HEK293T (cell line): ENCODE measurements at regions not wholly inside any gene's neighbourhood (a gene's known extent, or its start where the extent isn't known, plus 50 kb on each side); places are given as distances from the start of the nearest gene placed in this dataset.

Source experiments
- CTCF ChIA-PET: fragments of 350-600 bp; formaldehyde crosslinking; extraction: SDS; loops from one replicate; lab custom pipeline; 2021; ENCODE audit warnings: antibody characterized with exemption, inconsistent platforms; lab: Yijun Ruan, JAX
- POLR2A ChIA-PET: fragments of 350-600 bp; formaldehyde crosslinking; extraction: SDS; loops from one replicate; lab custom pipeline; 2020; ENCODE audit warnings: antibody characterized with exemption, inconsistent platforms; lab: Yijun Ruan, JAX
- DNase-seq: peaks from one replicate; pipeline ENCODE4 v3.0.0; 2012; ENCODE audit warnings: mixed read lengths; ENCODE audit errors: extremely low spot score
- ARNT ChIP-seq: fragments of 450-650 bp; IDR thresholded peaks from 2 replicates; pipeline ENCODE4 v1.6.1; 2017; ENCODE audit warnings: mild to moderate bottlenecking
- BHLHE40 ChIP-seq: fragments of 450-650 bp; IDR thresholded peaks from 2 replicates; pipeline ENCODE4 v1.6.1; 2016; ENCODE audit warnings: mild to moderate bottlenecking, moderate library complexity, borderline replicate concordance
- CTBP1 ChIP-seq: fragments of 450-650 bp; IDR thresholded peaks from 2 replicates; pipeline ENCODE4 v1.6.1; 2016; ENCODE audit warnings: borderline replicate concordance
- ELF4 ChIP-seq: fragments of 450-650 bp; IDR thresholded peaks from 2 replicates; pipeline ENCODE4 v1.6.1; 2017; ENCODE audit warnings: antibody characterized with exemption
- FOXA1 ChIP-seq: fragments of 450-650 bp; IDR thresholded peaks from 2 replicates; pipeline ENCODE4 v1.6.1; 2016; ENCODE audit warnings: mild to moderate bottlenecking
- FOXK2 ChIP-seq: fragments of 450-650 bp; IDR thresholded peaks from 2 replicates; pipeline ENCODE4 v1.6.1; 2016; ENCODE audit warnings: mild to moderate bottlenecking
- FOXM1 ChIP-seq: fragments of 450-650 bp; IDR thresholded peaks from 2 replicates; pipeline ENCODE4 v1.6.1; 2017; ENCODE audit warnings: mild to moderate bottlenecking, borderline replicate concordance
- HDGF ChIP-seq: fragments of 450-650 bp; IDR thresholded peaks from 2 replicates; pipeline ENCODE4 v1.6.1; 2017; ENCODE audit warnings: antibody characterized with exemption, borderline replicate concordance
- L3MBTL2 ChIP-seq: fragments of 450-650 bp; conservative IDR thresholded peaks from 2 replicates; pipeline ENCODE4 v1.6.1; 2016; ENCODE audit warnings: mild to moderate bottlenecking
- LEF1 ChIP-seq: fragments of 450-650 bp; IDR thresholded peaks from 2 replicates; pipeline ENCODE4 v1.6.1; 2017; ENCODE audit warnings: mild to moderate bottlenecking, borderline replicate concordance
- NFRKB ChIP-seq: fragments of 450-650 bp; IDR thresholded peaks from 2 replicates; pipeline ENCODE4 v1.6.1; 2016; ENCODE audit warnings: mild to moderate bottlenecking, moderate library complexity
- SP1 ChIP-seq: fragments of 450-650 bp; IDR thresholded peaks from 2 replicates; pipeline ENCODE4 v1.6.1; 2017
- SUZ12 ChIP-seq: fragments of 450-650 bp; IDR thresholded peaks from 2 replicates; pipeline ENCODE4 v1.6.1; 2016; ENCODE audit warnings: mild to moderate bottlenecking
- TARDBP ChIP-seq: fragments of 450-650 bp; IDR thresholded peaks from 2 replicates; pipeline ENCODE4 v1.6.1; 2016
- ZNF384 ChIP-seq: fragments of 450-650 bp; IDR thresholded peaks from 2 replicates; pipeline ENCODE4 v1.6.1; 2016
- TF ChIP-seq, protein P1 (sequence below): fragments of 450-650 bp; IDR thresholded peaks from 2 replicates; pipeline ENCODE4 v1.6.1; 2016

DNA sequence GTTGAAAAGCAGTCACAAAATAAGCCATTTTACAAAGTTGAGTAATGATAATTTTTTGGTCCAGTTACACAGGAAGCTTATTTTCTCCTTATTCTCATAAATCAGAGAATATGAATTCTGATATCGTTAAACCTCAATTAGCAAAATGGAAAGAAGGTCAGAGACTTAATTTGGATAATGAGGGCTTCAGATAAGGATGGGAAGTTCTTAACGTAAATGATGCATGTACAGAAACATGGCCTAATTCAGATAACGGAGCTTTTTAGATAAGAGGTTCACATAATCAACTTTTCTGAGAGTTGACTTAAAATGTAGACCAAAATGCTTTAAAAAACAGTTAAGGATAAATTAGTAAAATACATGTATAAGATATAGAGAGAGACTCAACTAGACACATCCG, 746.3 kb upstream of the SLC10A2 start:
- ChIA-PET CTCF (no interaction called here), POLR2A (no interaction called here)
- TF ChIP-seq LEF1, result no peak
- no peak for TF ChIP-seq FOXM1
- TF ChIP-seq FOXA1, result no peak
- no peak for TF ChIP-seq NFRKB
- no peak for TF ChIP-seq SUZ12
- no peak for TF ChIP-seq L3MBTL2
- no peak for DNase-seq

DNA sequence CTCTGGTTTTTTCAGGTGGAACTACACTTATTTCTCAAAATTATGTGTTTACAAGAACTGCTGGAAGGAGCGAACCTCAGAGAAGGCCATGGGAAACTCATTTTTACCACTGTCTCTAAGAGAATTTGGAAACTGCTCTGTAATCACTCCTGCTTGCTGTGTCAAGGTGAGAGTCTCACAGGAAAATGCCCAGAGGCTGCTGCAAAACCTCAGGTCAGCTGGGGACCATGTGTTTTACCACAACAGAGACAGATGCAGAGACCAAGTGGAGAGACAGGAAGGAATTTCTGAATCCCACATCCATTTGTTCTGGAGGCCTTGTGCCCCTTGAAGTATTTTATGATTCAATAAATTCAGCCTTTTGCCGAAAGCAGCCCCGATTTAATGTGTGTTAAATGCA, 743.8 kb upstream of the SLC10A2 start:
- ChIA-PET CTCF (no interaction called here), POLR2A (no interaction called here)
- TF ChIP-seq NFRKB, result no peak
- no peak for TF ChIP-seq SP1
- TF ChIP-seq FOXM1, result no peak
- TF ChIP-seq FOXK2, result no peak
- no peak for TF ChIP-seq SUZ12
- TF ChIP-seq CTBP1, result no peak
- TF ChIP-seq BHLHE40, result no peak
- no peak for TF ChIP-seq LEF1
- TF ChIP-seq ZNF384, result no peak
- no peak for TF ChIP-seq L3MBTL2
- TF ChIP-seq HDGF, result no peak
- TF ChIP-seq FOXA1, result no peak
- no peak for TF ChIP-seq ARNT
- TF ChIP-seq TARDBP, result no peak
- TF ChIP-seq ELF4, result no peak
- TF ChIP-seq, protein P1, sequence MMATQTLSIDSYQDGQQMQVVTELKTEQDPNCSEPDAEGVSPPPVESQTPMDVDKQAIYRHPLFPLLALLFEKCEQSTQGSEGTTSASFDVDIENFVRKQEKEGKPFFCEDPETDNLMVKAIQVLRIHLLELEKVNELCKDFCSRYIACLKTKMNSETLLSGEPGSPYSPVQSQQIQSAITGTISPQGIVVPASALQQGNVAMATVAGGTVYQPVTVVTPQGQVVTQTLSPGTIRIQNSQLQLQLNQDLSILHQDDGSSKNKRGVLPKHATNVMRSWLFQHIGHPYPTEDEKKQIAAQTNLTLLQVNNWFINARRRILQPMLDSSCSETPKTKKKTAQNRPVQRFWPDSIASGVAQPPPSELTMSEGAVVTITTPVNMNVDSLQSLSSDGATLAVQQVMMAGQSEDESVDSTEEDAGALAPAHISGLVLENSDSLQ, result no peak
- no peak for DNase-seq

DNA sequence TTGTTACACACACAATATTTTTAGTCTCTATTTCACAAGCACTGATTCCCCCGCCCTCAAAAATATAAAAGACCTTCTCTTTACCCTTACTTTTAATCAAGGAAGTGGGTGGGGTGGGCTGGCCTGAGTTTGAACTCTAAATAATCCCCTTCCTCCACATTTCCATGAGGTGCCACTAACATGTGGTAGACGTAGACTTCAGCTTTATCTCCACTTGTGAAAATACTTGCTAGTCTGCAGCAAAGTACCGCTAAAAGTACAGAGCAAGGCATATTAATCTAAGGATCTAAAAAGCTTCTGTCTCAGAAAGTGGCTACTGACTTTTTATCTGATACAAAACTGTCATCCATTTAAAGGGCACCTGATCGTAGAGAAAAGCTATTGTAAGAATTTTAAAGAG, 739.6 kb upstream of the SLC10A2 start:
- TF ChIP-seq ARNT, result no peak
- no peak for TF ChIP-seq FOXM1
- no peak for TF ChIP-seq LEF1
- no peak for TF ChIP-seq NFRKB
- TF ChIP-seq ELF4, result no peak
- TF ChIP-seq CTBP1, result no peak
- no peak for TF ChIP-seq FOXA1
- TF ChIP-seq SUZ12, result no peak
- DNase-seq, result no peak
- POLR2A ChIA-PET, result no interaction called here
- CTCF ChIA-PET, result no interaction called here

DNA sequence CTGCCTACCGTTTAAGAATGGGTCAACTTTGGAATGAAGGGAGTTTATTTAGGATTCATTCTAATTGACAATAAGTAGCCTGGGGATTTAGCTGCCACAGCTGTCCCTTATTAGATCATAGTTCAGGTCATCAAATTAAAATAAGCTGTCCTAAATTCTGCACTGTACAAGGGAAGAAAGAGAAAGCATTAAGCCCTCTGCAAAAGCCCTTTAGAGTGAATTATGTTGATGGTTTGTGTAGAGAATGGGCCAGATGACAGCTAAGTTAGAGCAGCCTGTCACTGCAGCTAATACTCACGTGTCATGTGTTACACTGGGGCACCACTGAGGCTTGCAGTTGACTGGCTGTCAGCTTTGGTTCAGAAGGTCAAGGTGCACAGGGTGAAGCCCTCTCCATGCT, 737.1 kb upstream of the SLC10A2 start:
- no peak for TF ChIP-seq SUZ12
- no peak for DNase-seq
- ChIA-PET CTCF (no interaction called here), POLR2A (no interaction called here)

DNA sequence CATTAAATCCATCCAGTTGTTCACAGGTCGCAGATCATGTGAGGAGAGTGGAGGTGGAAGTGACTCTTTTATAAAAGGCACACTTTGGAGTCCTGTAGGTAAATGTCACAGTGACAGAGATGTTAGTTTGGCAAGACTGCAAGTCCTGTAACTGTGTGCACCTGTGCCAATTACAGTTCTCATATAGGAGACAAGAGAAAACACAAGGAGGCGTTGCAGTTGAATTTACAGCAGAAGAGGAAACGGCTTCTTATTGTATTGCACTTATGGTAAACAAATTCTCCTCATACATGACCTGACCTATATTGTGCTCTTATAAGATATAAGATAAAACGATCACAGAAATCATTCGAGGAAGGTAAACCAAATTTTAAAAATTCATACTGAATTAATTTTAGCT, 732.8 kb upstream of the SLC10A2 start:
- DNase-seq, result no peak
- POLR2A ChIA-PET, result no interaction called here
- TF ChIP-seq FOXA1 (no peak), HDGF (no peak), TARDBP (no peak), FOXM1 (no peak), L3MBTL2 (no peak), ELF4 (no peak), LEF1 (no peak), FOXK2 (no peak), SP1 (no peak)
- TF ChIP-seq, protein P1, result no peak
- CTCF ChIA-PET, result no interaction called here

DNA sequence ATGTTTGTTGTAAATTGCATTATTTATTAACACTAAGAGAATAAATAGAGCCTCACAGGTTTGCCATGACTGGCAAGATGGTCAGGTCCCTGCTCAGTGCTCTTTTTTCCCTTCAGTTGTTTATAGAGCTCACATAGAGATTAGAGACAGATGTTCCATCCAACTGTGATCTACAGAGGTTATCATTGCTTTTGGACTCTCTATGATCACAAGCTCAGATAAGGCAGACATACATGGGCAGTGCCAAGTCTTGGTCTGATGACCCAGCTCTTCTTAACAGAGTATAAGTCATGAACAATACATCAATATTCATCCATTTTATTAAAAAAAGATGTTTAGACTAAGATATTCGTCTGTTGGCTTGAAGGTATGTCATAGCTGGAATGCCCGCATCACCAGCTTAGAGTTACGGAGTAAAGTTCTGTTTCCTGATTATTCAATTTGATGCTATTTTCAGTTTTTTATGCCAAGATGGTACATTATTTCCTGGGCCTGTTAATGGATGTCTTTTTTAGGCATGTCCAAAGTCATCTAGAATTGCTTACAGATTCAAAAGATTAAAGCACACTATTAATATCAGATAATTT, 729.8 kb upstream of the SLC10A2 start:
- TF ChIP-seq FOXA1, result no peak
- TF ChIP-seq, protein P1, result no peak
- TF ChIP-seq TARDBP, result no peak
- TF ChIP-seq SUZ12, result no peak
- TF ChIP-seq BHLHE40, result no peak
- TF ChIP-seq NFRKB, result no peak
- TF ChIP-seq SP1, result no peak
- no peak for TF ChIP-seq LEF1
- no peak for TF ChIP-seq CTBP1
- TF ChIP-seq FOXM1, result no peak
- TF ChIP-seq FOXK2, result no peak
- TF ChIP-seq ELF4, result no peak
- POLR2A ChIA-PET, result no interaction called here
- CTCF ChIA-PET, result no interaction called here
- DNase-seq, result no peak

DNA sequence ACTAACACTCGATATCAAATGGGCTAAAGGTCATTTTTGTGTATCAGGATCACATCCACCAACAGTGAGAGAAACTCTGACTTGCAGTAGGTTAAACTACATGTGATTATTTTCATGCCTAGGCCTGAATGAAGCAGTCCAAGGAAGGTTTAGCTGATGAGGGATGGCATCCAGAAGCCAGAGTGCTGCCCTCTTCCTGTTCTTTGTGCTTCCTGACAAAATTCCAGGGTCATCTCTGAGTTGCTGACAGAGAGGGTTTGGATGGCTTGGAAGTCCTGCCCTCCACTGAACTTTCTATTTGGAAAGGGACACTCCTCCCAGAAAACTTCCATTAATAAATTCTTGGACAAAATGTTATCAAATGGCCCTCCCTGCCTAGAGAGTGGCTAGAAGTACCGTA, 728.3 kb upstream of the SLC10A2 start:
- CTCF ChIA-PET, result no interaction called here
- POLR2A ChIA-PET, result interaction anchor here (0.5 kb wide), 1 partner anchor 1221 kb away, joined by 3 read pairs; no protein-coding TSS in a partner anchor
- TF ChIP-seq NFRKB (no peak), FOXM1 (no peak), ELF4 (no peak), ZNF384 (no peak)
- TF ChIP-seq, protein P1, result no peak
- DNase-seq, result no peak
